GM12892 (cell line): ENCODE measurements at regions not wholly inside any gene's neighbourhood (a gene's known extent, or its start where the extent isn't known, plus 50 kb on each side); places are given as distances from the start of the nearest gene placed in this dataset.

Experiments
- POLR2A ChIP-seq: IDR thresholded peaks from 2 replicates; pipeline ENCODE4 v1.6.1; 2011; ENCODE audit warnings: low read depth, low read length, control low read depth
- POLR2AphosphoS5 ChIP-seq: IDR thresholded peaks from 2 replicates; pipeline ENCODE4 v1.6.1; 2011; ENCODE audit warnings: low read depth, low read length, control low read depth

DNA sequence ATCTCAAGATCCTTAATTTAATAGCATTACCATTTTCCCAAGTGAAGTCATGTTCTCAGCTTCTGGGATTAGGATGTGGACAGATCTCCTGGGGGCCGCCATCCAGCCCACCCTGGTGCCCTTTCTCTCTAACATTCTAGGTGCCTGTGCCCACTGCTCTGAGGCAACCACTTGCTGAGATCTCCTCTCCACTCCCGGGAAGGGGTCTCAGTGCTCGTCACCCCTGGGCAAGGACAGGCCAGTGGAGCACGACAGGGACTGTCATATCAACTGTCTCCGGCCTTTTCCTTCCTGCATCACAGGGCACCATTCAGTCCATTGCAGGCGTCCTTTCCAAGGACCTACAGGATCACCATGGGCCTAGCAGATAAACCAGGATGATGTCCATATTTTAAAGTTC is 304.8 kb downstream of the AJAP1 start:
- no peak for TF ChIP-seq POLR2A
- no peak for TF ChIP-seq POLR2AphosphoS5
